IMR-90 (cell line): ENCODE measurements at regions not wholly inside any gene's neighbourhood (a gene's known extent, or its start where the extent isn't known, plus 50 kb on each side); places are given as distances from the start of the nearest gene placed in this dataset.

Source experiments
- ATAC-seq: fragments of 200-7000 bp; cut with Tn5 transposase; 2 replicates; pipeline ENCODE4 v1.9.1; 2020; ENCODE audit warnings: low read depth, mild to moderate bottlenecking, moderate library complexity
- BruUV-seq: library from RNA; stranded (reverse); fragments of 400-500 nt; replicated peaks from 2 replicates; lab custom pipeline; 2021; lab: Mats Ljungman, UMichigan
- CTCF ChIA-PET: fragments of 300-600 bp; formaldehyde crosslinking; extraction: SDS; loops from one replicate; lab custom pipeline; 2021; ENCODE audit warnings: antibody characterized with exemption; lab: Yijun Ruan, JAX
- POLR2A ChIA-PET: fragments of 300-600 bp; sonication (Branson Sonifier 250); formaldehyde crosslinking; loops from one replicate; lab custom pipeline; 2022; ENCODE audit warnings: antibody characterized with exemption; ENCODE audit not compliant: unreplicated experiment; lab: Charles Lee
- DNase-seq: peaks from one replicate; pipeline ENCODE4 v3.0.0; 2013
- H2AFZ ChIP-seq: replicated peaks from 2 replicates; pipeline ENCODE3; 2013; ENCODE audit warnings: low read length, mild to moderate bottlenecking; ENCODE audit not compliant: poor library complexity
- H2AK5ac ChIP-seq: 2 replicates; pipeline ENCODE4 v1.6.1; 2013; ENCODE audit warnings: low read depth, low read length, inconsistent platforms
- H2AK9ac ChIP-seq: replicated peaks from 2 replicates; pipeline ENCODE3; 2013; ENCODE audit warnings: mild to moderate bottlenecking, low read depth, low read length, moderate library complexity; ENCODE audit not compliant: poor library complexity
- H2BK120ac ChIP-seq: 2 replicates; pipeline ENCODE4 v1.6.1; 2013; ENCODE audit warnings: low read depth, low read length, inconsistent platforms
- H2BK15ac ChIP-seq: 3 replicates; pipeline ENCODE4 v1.6.1; 2013; ENCODE audit warnings: low read depth, low read length, inconsistent platforms
- H2BK20ac ChIP-seq: 2 replicates; pipeline ENCODE4 v1.6.1; 2013; ENCODE audit warnings: low read depth, mild to moderate bottlenecking, inconsistent platforms, low read length, moderate library complexity
- H2BK5ac ChIP-seq: 2 replicates; pipeline ENCODE4 v1.6.1; 2013; ENCODE audit warnings: mild to moderate bottlenecking, low read depth, low read length, inconsistent platforms; ENCODE audit not compliant: poor library complexity, severe bottlenecking
- H3K14ac ChIP-seq: replicated peaks from 2 replicates; pipeline ENCODE4 v1.6.1; 2013; ENCODE audit warnings: low read depth, low read length, inconsistent platforms
- H3K18ac ChIP-seq: 2 replicates; pipeline ENCODE4 v1.6.1; 2013; ENCODE audit warnings: low read depth, low read length, control low read depth
- H3K23ac ChIP-seq: 2 replicates; pipeline ENCODE4 v1.6.1; 2013; ENCODE audit warnings: low read depth, low read length, inconsistent platforms
- H3K27ac ChIP-seq: 2 replicates; pipeline ENCODE4 v1.5.1; 2013; ENCODE audit warnings: mild to moderate bottlenecking, control low read depth, low read length; ENCODE audit not compliant: insufficient read depth
- H3K27me3 ChIP-seq: 2 replicates; pipeline ENCODE4 v1.6.1; 2013; ENCODE audit warnings: low read length; ENCODE audit not compliant: control insufficient read depth, insufficient read depth
- H3K36me3 ChIP-seq: 2 replicates; pipeline ENCODE4 v1.6.1; 2013; ENCODE audit warnings: low read length, mixed read lengths; ENCODE audit not compliant: control insufficient read depth, insufficient read depth
- H3K4ac ChIP-seq: 2 replicates; pipeline ENCODE4 v1.6.1; 2013; ENCODE audit warnings: low read depth, low read length, inconsistent platforms
- H3K4me1 ChIP-seq: 2 replicates; pipeline ENCODE4 v1.6.1; 2013; ENCODE audit warnings: low read length, mixed read lengths; ENCODE audit not compliant: control insufficient read depth, insufficient read depth
- H3K4me2 ChIP-seq: 2 replicates; pipeline ENCODE4 v1.6.1; 2013; ENCODE audit warnings: low read depth, mild to moderate bottlenecking, control low read depth, low read length, moderate library complexity
- H3K4me3 ChIP-seq: 2 replicates; pipeline ENCODE4 v1.5.1; 2013; ENCODE audit warnings: low read depth, mild to moderate bottlenecking, control low read depth, low read length, moderate library complexity; ENCODE audit not compliant: insufficient read depth
- H3K56ac ChIP-seq: 2 replicates; pipeline ENCODE4 v1.6.1; 2013; ENCODE audit warnings: low read length, inconsistent platforms; ENCODE audit not compliant: insufficient read depth; ENCODE audit errors: extremely low read depth
- H3K79me1 ChIP-seq, 2 experiments: 2 replicates each; pipeline ENCODE4 v1.6.1; 2013; ENCODE audit warnings: low read length in 2 of 2, inconsistent platforms in 1 of 2, low read depth in 1 of 2
- H3K9ac ChIP-seq: 2 replicates; pipeline ENCODE4 v1.6.1; 2013; ENCODE audit warnings: low read depth, low read length, control low read depth
- H3K9me1 ChIP-seq: 2 replicates; pipeline ENCODE4 v1.6.1; 2013; ENCODE audit warnings: low read length, inconsistent platforms; ENCODE audit not compliant: insufficient read depth
- H3K9me3 ChIP-seq: 2 replicates; pipeline ENCODE4 v1.6.1; 2013; ENCODE audit warnings: low read length; ENCODE audit not compliant: control insufficient read depth, insufficient read depth
- H4K20me1 ChIP-seq: 2 replicates; pipeline ENCODE4 v1.6.1; 2013; ENCODE audit warnings: low read length, inconsistent platforms; ENCODE audit not compliant: insufficient read depth
- H4K5ac ChIP-seq: 2 replicates; pipeline ENCODE4 v1.6.1; 2013; ENCODE audit warnings: mild to moderate bottlenecking, low read depth, low read length, control low read depth
- H4K8ac ChIP-seq, 2 experiments: 2 replicates each; pipeline ENCODE4 v1.6.1; 2013; ENCODE audit warnings: low read depth in 2 of 2, low read length in 2 of 2, control low read depth in 1 of 2, inconsistent platforms in 1 of 2
- H4K91ac ChIP-seq: 2 replicates; pipeline ENCODE4 v1.6.1; 2013; ENCODE audit warnings: low read depth, low read length, inconsistent platforms; ENCODE audit not compliant: insufficient read depth
- CHD1 ChIP-seq: IDR thresholded peaks from 2 replicates; pipeline ENCODE4 v1.6.1; 2012; ENCODE audit warnings: low read depth, low read length, improper control_type of control experiment
- FOS ChIP-seq: fragments of 150-350 bp; IDR thresholded peaks from 2 replicates; pipeline ENCODE4 v1.6.1; 2016; ENCODE audit warnings: low read depth, low read length
- MXI1 ChIP-seq: IDR thresholded peaks from 2 replicates; pipeline ENCODE4 v1.6.1; 2012; ENCODE audit warnings: low read depth, mild to moderate bottlenecking, low read length, moderate library complexity, borderline replicate concordance
- POLR2A ChIP-seq: IDR thresholded peaks from 2 replicates; pipeline ENCODE4 v1.6.1; 2012; ENCODE audit warnings: mild to moderate bottlenecking, low read depth, low read length
- SMC3 ChIP-seq: fragments of 150-350 bp; IDR thresholded peaks from 2 replicates; pipeline ENCODE4 v1.6.1; 2016; ENCODE audit warnings: low read depth, mild to moderate bottlenecking, antibody characterized with exemption, low read length, moderate library complexity
- WGBS, 2 experiments: methylation state at CpG; one replicate each; pipeline versions ENCODE4 v1.1.5 to v1.1.7; 2013; ENCODE audit warnings: missing lambda C conversion rate in 2 of 2; ENCODE audit not compliant: insufficient read length in 1 of 2; ENCODE audit errors: extremely low coverage in 2 of 2; 5-methylcytosine and 5-hydroxymethylcytosine counted together
- dilution Hi-C: fragments of 300-500 bp; cut with HindIII; formaldehyde crosslinking; loops from one replicate; pipeline ENCODE4 v1.14.3; 2018; ENCODE audit warnings: low sequenced_read_pairs; ENCODE audit not compliant: unreplicated experiment
- in situ Hi-C: fragments of 300-500 bp; cut with MboI; formaldehyde crosslinking; loops from 3 replicates; pipeline ENCODE4 v1.14.3; 2019; ENCODE audit warnings: low sequenced_read_pairs, inconsistent platforms, mixed read lengths
- intact Hi-C: fragments of 100-400 bp; cut with micrococcal nuclease; formaldehyde crosslinking; loops from 2 replicates; pipeline ENCODE4 v1.10.0; 2022
- TF ChIP-seq, protein P1 (sequence below): fragments of 150-350 bp; IDR thresholded peaks from 2 replicates; pipeline ENCODE4 v1.6.1; 2017; ENCODE audit warnings: mild to moderate bottlenecking, antibody characterized with exemption, low read length, low read depth
- TF ChIP-seq, protein P2 (sequence below): conservative IDR thresholded peaks from 2 replicates; pipeline ENCODE4 v1.5.1; 2012; ENCODE audit warnings: mild to moderate bottlenecking, low read depth, low read length, improper control_type of control experiment
- TF ChIP-seq, protein P3 (sequence below): fragments of 150-350 bp; IDR thresholded peaks from 2 replicates; pipeline ENCODE4 v1.6.1; 2016; ENCODE audit warnings: low read depth, mild to moderate bottlenecking, low read length, moderate library complexity, borderline replicate concordance

DNA sequence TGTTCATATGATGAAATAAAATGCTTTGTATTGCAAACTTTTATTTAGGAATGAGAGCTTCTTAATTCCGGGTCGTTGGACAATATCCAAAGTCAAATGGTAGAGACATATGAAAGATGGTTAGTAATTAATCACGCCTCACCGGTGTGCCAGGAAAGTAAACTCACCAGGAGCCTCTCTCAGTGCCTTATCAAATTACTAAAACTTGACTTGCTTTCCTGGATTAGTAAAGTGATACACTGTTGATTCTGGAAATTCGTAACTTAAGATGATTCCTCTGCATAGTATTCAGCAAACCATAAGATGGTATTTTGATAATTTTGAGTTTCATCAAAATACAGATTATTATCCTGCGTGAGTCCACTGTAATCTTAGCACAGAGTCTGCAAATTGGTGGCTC, 115.2 kb downstream of the PAX1 start:
- H2BK15ac ChIP-seq = no peak overlapping the region
- no peak overlapping the region for H2AFZ ChIP-seq
- H2AK9ac ChIP-seq = no peak overlapping the region
- WGBS, 2 experiments = no CpG with 5 or more reads among the region's 6 CpGs
- TF ChIP-seq CHD1 (no peak), MXI1 (no peak), POLR2A (no peak), SMC3 (no peak), FOS (no peak)
- TF ChIP-seq, protein P1, sequence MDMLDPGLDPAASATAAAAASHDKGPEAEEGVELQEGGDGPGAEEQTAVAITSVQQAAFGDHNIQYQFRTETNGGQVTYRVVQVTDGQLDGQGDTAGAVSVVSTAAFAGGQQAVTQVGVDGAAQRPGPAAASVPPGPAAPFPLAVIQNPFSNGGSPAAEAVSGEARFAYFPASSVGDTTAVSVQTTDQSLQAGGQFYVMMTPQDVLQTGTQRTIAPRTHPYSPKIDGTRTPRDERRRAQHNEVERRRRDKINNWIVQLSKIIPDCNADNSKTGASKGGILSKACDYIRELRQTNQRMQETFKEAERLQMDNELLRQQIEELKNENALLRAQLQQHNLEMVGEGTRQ = no peak
- TF ChIP-seq, protein P2, sequence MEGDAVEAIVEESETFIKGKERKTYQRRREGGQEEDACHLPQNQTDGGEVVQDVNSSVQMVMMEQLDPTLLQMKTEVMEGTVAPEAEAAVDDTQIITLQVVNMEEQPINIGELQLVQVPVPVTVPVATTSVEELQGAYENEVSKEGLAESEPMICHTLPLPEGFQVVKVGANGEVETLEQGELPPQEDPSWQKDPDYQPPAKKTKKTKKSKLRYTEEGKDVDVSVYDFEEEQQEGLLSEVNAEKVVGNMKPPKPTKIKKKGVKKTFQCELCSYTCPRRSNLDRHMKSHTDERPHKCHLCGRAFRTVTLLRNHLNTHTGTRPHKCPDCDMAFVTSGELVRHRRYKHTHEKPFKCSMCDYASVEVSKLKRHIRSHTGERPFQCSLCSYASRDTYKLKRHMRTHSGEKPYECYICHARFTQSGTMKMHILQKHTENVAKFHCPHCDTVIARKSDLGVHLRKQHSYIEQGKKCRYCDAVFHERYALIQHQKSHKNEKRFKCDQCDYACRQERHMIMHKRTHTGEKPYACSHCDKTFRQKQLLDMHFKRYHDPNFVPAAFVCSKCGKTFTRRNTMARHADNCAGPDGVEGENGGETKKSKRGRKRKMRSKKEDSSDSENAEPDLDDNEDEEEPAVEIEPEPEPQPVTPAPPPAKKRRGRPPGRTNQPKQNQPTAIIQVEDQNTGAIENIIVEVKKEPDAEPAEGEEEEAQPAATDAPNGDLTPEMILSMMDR = no peak
- TF ChIP-seq, protein P3, sequence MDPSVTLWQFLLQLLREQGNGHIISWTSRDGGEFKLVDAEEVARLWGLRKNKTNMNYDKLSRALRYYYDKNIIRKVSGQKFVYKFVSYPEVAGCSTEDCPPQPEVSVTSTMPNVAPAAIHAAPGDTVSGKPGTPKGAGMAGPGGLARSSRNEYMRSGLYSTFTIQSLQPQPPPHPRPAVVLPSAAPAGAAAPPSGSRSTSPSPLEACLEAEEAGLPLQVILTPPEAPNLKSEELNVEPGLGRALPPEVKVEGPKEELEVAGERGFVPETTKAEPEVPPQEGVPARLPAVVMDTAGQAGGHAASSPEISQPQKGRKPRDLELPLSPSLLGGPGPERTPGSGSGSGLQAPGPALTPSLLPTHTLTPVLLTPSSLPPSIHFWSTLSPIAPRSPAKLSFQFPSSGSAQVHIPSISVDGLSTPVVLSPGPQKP = no peak
- no peak for DNase-seq
- no peaks in the 10 kb centered on the region for H3K9me1 ChIP-seq
- no peak overlapping the region for H3K14ac ChIP-seq
- no peak overlapping the region for H3K18ac ChIP-seq
- H4K20me1 ChIP-seq = no peaks in the 10 kb centered on the region
- no peak overlapping the region for H2BK120ac ChIP-seq
- H3K4me3 ChIP-seq = no peak overlapping the region
- no peak overlapping the region for H3K56ac ChIP-seq
- CTCF ChIA-PET = no interaction called here
- H3K36me3 ChIP-seq = no peaks in the 10 kb centered on the region
- in situ Hi-C loops = no loop called here
- no peak overlapping the region for H3K23ac ChIP-seq
- H3K4me2 ChIP-seq = no peak overlapping the region
- peaks cover 3% of the 10 kb centered on the region for H3K9me3 ChIP-seq
- no peak overlapping the region for H2AK5ac ChIP-seq
- no peak overlapping the region for H3K9ac ChIP-seq
- H3K79me1 ChIP-seq = no peaks in the 10 kb centered on the region
- no peak overlapping the region for H2BK5ac ChIP-seq
- H3K4me1 ChIP-seq = no peaks in the 10 kb centered on the region
- no TSS peak for BruUV-seq
- no peak overlapping the region for H4K5ac ChIP-seq
- no peak overlapping the region for H2BK20ac ChIP-seq
- dilution Hi-C loops = no loop called here
- no peaks in the 10 kb centered on the region for H3K27me3 ChIP-seq
- POLR2A ChIA-PET = no interaction called here
- intact Hi-C loops = no loop called here
- H3K27ac ChIP-seq = no peak overlapping the region
- no peak overlapping the region for H4K91ac ChIP-seq
- no peak overlapping the region for H4K8ac ChIP-seq
- no peak for ATAC-seq
- H3K4ac ChIP-seq = no peak overlapping the region
